Caco-2 (cell line): ENCODE measurements at regions not wholly inside any gene's neighbourhood (a gene's known extent, or its start where the extent isn't known, plus 50 kb on each side); places are given as distances from the start of the nearest gene placed in this dataset.

ENCODE experiments used
- BruUV-seq: library from RNA; stranded (reverse); fragments of 400-500 nt; replicated peaks from 2 replicates; lab custom pipeline; 2021; lab: Mats Ljungman, UMichigan
- CTCF ChIA-PET: fragments of 300-600 bp; sonication (Branson Sonifier 250); formaldehyde crosslinking; loops from one replicate; lab custom pipeline; 2022; ENCODE audit warnings: antibody characterized with exemption; lab: Charles Lee
- POLR2A ChIA-PET: fragments of 300-600 bp; sonication (Branson Sonifier 250); formaldehyde crosslinking; loops from one replicate; lab custom pipeline; 2022; ENCODE audit warnings: antibody characterized with exemption; lab: Charles Lee
- DNase-seq, 2 experiments: peaks; one replicate each; pipeline versions ENCODE4 v3.0.0 to v3.0.0-alpha.2; 2020 to 2022
- H3K27me3 ChIP-seq: replicated peaks from 2 replicates; pipeline ENCODE4 v1.6.0; 2011; ENCODE audit warnings: low read length; ENCODE audit not compliant: control insufficient read depth, insufficient read depth
- H3K36me3 ChIP-seq: 2 replicates; pipeline ENCODE4 v1.5.1; 2011; ENCODE audit warnings: low read length; ENCODE audit not compliant: control insufficient read depth, insufficient read depth
- H3K4me1 ChIP-seq: fragments of 250-450 bp; sonication (Bioruptor Pico); 2 replicates; pipeline ENCODE4 v1.5.1; 2020; ENCODE audit warnings: mild to moderate bottlenecking
- H3K4me3 ChIP-seq: 2 replicates; pipeline ENCODE4 v1.5.1; 2011; ENCODE audit warnings: low read depth, mild to moderate bottlenecking, control low read depth, low read length
- H3K9me3 ChIP-seq: fragments of 250-450 bp; sonication (Bioruptor Pico); 2 replicates; pipeline ENCODE4 v1.5.1; 2020; ENCODE audit warnings: mild to moderate bottlenecking, moderate library complexity
- H3K27ac Mint-ChIP-seq: one replicate; pipeline ENCODE4 v1.8.0; 2022; ENCODE audit warnings: mixed read lengths; ENCODE audit not compliant: unreplicated experiment
- H3K27me3 Mint-ChIP-seq: one replicate; pipeline ENCODE4 v1.8.0; 2022; ENCODE audit warnings: mixed read lengths; ENCODE audit not compliant: insufficient read depth, unreplicated experiment
- H3K36me3 Mint-ChIP-seq: one replicate; pipeline ENCODE4 v1.8.0; 2022; ENCODE audit warnings: mild to moderate bottlenecking, mixed read lengths; ENCODE audit not compliant: insufficient read depth, unreplicated experiment
- H3K4me1 Mint-ChIP-seq: one replicate; pipeline ENCODE4 v1.8.0; 2022; ENCODE audit warnings: low read depth, mixed read lengths; ENCODE audit not compliant: unreplicated experiment
- H3K4me3 Mint-ChIP-seq: one replicate; pipeline ENCODE4 v1.8.0; 2022; ENCODE audit warnings: mild to moderate bottlenecking, moderate library complexity, mixed read lengths; ENCODE audit not compliant: unreplicated experiment
- H3K9me3 Mint-ChIP-seq: one replicate; pipeline ENCODE4 v1.8.0; 2022; ENCODE audit warnings: mixed read lengths; ENCODE audit not compliant: unreplicated experiment
- intact Hi-C: fragments of 100-400 bp; cut with micrococcal nuclease; formaldehyde crosslinking; loops from one replicate; pipeline ENCODE4 v1.10.0; 2022; ENCODE audit not compliant: unreplicated experiment
- TF ChIP-seq, protein P1 (sequence below), 2 experiments: fragments of 200-600 bp in 1 of 2; IDR thresholded peaks; 1 replicate in 1 of 2; 2 replicates in 1 of 2; pipeline versions ENCODE4 v1.5.1 to v1.8.0; 2011 to 2022; ENCODE audit warnings: antibody characterized with exemption in 1 of 2, control low read depth in 1 of 2, inconsistent platforms in 1 of 2, low read depth in 1 of 2, low read length in 1 of 2, mild to moderate bottlenecking in 1 of 2, moderate library complexity in 1 of 2; ENCODE audit not compliant: insufficient read depth in 1 of 2, severe bottlenecking in 1 of 2, unreplicated experiment in 1 of 2

- Histone ChIP-seq H3K4me1 (no peaks in the 10 kb centered on the region), H3K4me3 (no peak overlapping the region), H3K9me3 (no peaks in the 10 kb centered on the region), H3K27me3 (no peaks in the 10 kb centered on the region), H3K36me3 (no peaks in the 10 kb centered on the region)
- H3K27ac Mint-ChIP-seq, result no peak overlapping the region
- CTCF ChIA-PET, result no interaction called here
- no peak for DNase-seq
- intact Hi-C loops, result no loop called here
- POLR2A ChIA-PET, result no interaction called here
- H3K4me1 Mint-ChIP-seq, result no peaks in the 10 kb centered on the region
- H3K36me3 Mint-ChIP-seq, result no peaks in the 10 kb centered on the region
- BruUV-seq, result no TSS peak
- H3K9me3 Mint-ChIP-seq, result peaks cover 19% of the 10 kb centered on the region
- TF ChIP-seq, protein P1, sequence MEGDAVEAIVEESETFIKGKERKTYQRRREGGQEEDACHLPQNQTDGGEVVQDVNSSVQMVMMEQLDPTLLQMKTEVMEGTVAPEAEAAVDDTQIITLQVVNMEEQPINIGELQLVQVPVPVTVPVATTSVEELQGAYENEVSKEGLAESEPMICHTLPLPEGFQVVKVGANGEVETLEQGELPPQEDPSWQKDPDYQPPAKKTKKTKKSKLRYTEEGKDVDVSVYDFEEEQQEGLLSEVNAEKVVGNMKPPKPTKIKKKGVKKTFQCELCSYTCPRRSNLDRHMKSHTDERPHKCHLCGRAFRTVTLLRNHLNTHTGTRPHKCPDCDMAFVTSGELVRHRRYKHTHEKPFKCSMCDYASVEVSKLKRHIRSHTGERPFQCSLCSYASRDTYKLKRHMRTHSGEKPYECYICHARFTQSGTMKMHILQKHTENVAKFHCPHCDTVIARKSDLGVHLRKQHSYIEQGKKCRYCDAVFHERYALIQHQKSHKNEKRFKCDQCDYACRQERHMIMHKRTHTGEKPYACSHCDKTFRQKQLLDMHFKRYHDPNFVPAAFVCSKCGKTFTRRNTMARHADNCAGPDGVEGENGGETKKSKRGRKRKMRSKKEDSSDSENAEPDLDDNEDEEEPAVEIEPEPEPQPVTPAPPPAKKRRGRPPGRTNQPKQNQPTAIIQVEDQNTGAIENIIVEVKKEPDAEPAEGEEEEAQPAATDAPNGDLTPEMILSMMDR (IDR thresholded peaks at IDR 0.05; ENCODE audit: insufficient read depth in 1 of 2, low read depth in 1 of 2, low read length in 1 of 2, severe bottlenecking in 1 of 2, unreplicated experiment in 1 of 2), result no peak
- H3K4me3 Mint-ChIP-seq, result no peak overlapping the region
- no peaks in the 10 kb centered on the region for H3K27me3 Mint-ChIP-seq
These were observed 232.6 kb upstream of the GPC6 start for GRCh38 chr13:92994056-92994455.

DNA sequence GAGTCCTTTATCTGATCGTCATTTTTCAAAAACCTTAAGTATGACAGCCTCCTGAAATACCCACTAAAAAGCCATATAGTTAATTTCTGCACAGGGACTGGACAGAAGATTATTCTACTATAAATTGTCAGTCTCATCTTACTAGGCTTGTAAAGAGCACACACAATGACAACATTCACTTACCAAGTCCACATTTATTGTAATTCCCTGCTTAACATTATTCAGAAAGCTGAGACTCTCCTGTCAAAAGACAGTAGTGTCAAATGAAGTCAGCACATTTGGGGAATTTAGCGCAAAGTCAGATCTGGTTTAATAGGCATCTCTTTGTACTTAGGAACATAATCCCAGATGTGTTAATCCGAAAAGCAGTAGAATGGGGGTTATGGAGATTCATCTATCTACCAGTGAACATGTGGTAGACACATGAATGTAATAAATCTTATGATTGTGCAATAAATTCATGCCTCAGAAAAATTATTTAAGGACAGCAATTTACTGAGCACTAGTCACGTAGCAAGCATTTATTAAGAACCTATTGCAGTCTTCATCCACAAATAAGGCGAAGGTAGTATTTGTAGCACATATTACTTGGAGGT is 224.6 kb upstream of the GPC6 start:
- BruUV-seq, result no TSS peak
- TF ChIP-seq, protein P1 (IDR thresholded peaks at IDR 0.05; ENCODE audit: insufficient read depth in 1 of 2, low read depth in 1 of 2, low read length in 1 of 2, severe bottlenecking in 1 of 2, unreplicated experiment in 1 of 2), result no peak
- Mint-ChIP-seq H3K4me1 (no peaks in the 10 kb centered on the region), H3K27me3 (no peaks in the 10 kb centered on the region), H3K4me3 (no peak overlapping the region), H3K36me3 (no peaks in the 10 kb centered on the region), H3K27ac (no peak overlapping the region), H3K9me3 (no peaks in the 10 kb centered on the region)
- no peaks in the 10 kb centered on the region for H3K4me1 ChIP-seq
- ChIA-PET CTCF (no interaction called here), POLR2A (no interaction called here)
- intact Hi-C loops, result no loop called here
- no peak overlapping the region for H3K4me3 ChIP-seq
- no peak for DNase-seq
- no peaks in the 10 kb centered on the region; the same call in 1 of the 2 replicates for H3K27me3 ChIP-seq
- no peaks in the 10 kb centered on the region for H3K36me3 ChIP-seq
- H3K9me3 ChIP-seq, result no peaks in the 10 kb centered on the region

- no peaks in the 10 kb centered on the region for H3K36me3 ChIP-seq
- DNase-seq, result no peak
- no TSS peak for BruUV-seq
- Mint-ChIP-seq H3K9me3 (no peaks in the 10 kb centered on the region), H3K4me1 (no peaks in the 10 kb centered on the region), H3K27ac (no peak overlapping the region), H3K4me3 (no peak overlapping the region), H3K36me3 (no peaks in the 10 kb centered on the region), H3K27me3 (no peaks in the 10 kb centered on the region)
- intact Hi-C loops, result no loop called here
- ChIA-PET CTCF (no interaction called here), POLR2A (no interaction called here)
- no peaks in the 10 kb centered on the region for H3K9me3 ChIP-seq
- no peaks in the 10 kb centered on the region for H3K4me1 ChIP-seq
- TF ChIP-seq, protein P1 (IDR thresholded peaks at IDR 0.05; ENCODE audit: insufficient read depth in 1 of 2, low read depth in 1 of 2, low read length in 1 of 2, severe bottlenecking in 1 of 2, unreplicated experiment in 1 of 2), result no peak
- H3K27me3 ChIP-seq, result no peaks in the 10 kb centered on the region; the same call in 1 of the 2 replicates
- H3K4me3 ChIP-seq, result no peak overlapping the region
These were observed 223.1 kb upstream of the GPC6 start for GRCh38 chr13:93003531-93003930.
